PFSK-1 (cell line): ENCODE measurements at regions not wholly inside any gene's neighbourhood (a gene's known extent, or its start where the extent isn't known, plus 50 kb on each side); places are given as distances from the start of the nearest gene placed in this dataset.
A peak's percentile ranks its signal among the peaks of the same experiment; 100 is the strongest.

Experiments used
- FOXP2 ChIP-seq: optimal IDR thresholded peaks from 2 replicates; pipeline ENCODE3; 2011; ENCODE audit warnings: borderline replicate concordance, control low read depth, inconsistent platforms; ENCODE audit not compliant: insufficient read depth; ENCODE audit errors: extremely low read length, extremely low read depth
- POLR2AphosphoS5 ChIP-seq: IDR thresholded peaks from 2 replicates; pipeline ENCODE4 v1.6.1; 2012; ENCODE audit warnings: low read depth, mild to moderate bottlenecking, control low read depth, low read length, moderate library complexity
- REST ChIP-seq, 2 experiments: IDR thresholded peaks; 2 replicates each; pipeline versions ENCODE4 v1.6.1 to v1.8.0; 2011 to 2012; ENCODE audit warnings: low read depth in 2 of 2, low read length in 2 of 2, control low read depth in 1 of 2, inconsistent platforms in 1 of 2, mild to moderate bottlenecking in 1 of 2, moderate library complexity in 1 of 2; ENCODE audit not compliant: insufficient read depth in 1 of 2
- SIN3A ChIP-seq: IDR thresholded peaks from 2 replicates; pipeline ENCODE4 v1.6.1; 2012; ENCODE audit warnings: mild to moderate bottlenecking, low read length, moderate library complexity, borderline replicate concordance; ENCODE audit not compliant: insufficient read depth
- TAF1 ChIP-seq: IDR thresholded peaks from 2 replicates; pipeline ENCODE4 v1.6.1; 2012; ENCODE audit warnings: low read length, control low read depth, borderline replicate concordance; ENCODE audit not compliant: insufficient read depth

GRCh38 chr9:86652736-86653135, 294.6 kb downstream of the GAS1 start:
- TF ChIP-seq TAF1, result no peak
- no peak for TF ChIP-seq FOXP2
- no peak for TF ChIP-seq SIN3A
- no peak for TF ChIP-seq POLR2AphosphoS5
- no peak for TF ChIP-seq REST (IDR thresholded peaks at IDR 0.05; ENCODE audit: insufficient read depth in 1 of 2, low read depth in 2 of 2, low read length in 2 of 2)

DNA sequence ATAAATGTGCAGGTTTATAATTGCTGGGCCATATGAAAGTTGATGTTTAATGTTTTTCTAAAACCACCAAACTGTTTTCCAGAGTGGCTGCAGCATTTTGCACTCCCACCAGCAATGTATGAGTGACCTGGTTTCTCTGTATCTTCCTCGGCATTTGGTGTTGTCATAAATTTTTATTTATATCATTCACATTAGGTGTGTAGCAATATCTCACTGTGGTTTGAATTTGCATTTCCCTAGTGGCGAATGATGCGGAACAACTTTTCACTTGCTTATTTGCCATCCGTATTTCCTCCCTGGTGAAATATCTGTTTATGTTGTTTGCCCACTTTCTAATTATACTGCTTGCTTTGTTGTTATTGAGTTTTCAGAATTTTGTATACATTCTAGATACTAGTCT, 295.7 kb upstream of the TUT7 start:
- no peak for TF ChIP-seq TAF1
- no peak for TF ChIP-seq FOXP2
- TF ChIP-seq REST (IDR thresholded peaks at IDR 0.05; ENCODE audit: insufficient read depth in 1 of 2, low read depth in 2 of 2, low read length in 2 of 2), result no peak
- no peak for TF ChIP-seq SIN3A
- no peak for TF ChIP-seq POLR2AphosphoS5

DNA sequence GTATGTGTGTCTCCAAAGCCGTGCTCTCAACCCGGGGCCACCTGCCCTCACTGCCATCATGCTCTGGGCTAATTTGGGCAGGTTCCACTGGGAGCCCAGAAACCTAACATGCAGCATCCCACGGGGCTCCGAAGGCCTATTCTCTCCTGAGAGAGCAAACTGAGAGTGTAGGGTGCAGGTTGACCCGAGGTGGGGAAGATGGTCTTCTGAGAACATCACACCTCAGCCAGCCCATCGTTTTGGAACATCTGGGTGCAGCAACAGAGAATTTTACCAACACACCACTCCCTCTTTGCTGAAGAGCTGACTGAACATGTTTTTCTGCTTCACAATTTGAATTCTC, 294.6 kb upstream of the TUT7 start:
- TF ChIP-seq POLR2AphosphoS5, result no peak
- TF ChIP-seq TAF1, result no peak
- TF ChIP-seq SIN3A, result no peak

GRCh38 chr9:86648156-86648827, 294.1 kb upstream of the TUT7 start:
- TF ChIP-seq FOXP2, result no peak
- no peak for TF ChIP-seq TAF1
- no peak for TF ChIP-seq POLR2AphosphoS5
- no peak for TF ChIP-seq REST (IDR thresholded peaks at IDR 0.05; ENCODE audit: insufficient read depth in 1 of 2, low read depth in 2 of 2, low read length in 2 of 2)
- TF ChIP-seq SIN3A, result no peak

DNA sequence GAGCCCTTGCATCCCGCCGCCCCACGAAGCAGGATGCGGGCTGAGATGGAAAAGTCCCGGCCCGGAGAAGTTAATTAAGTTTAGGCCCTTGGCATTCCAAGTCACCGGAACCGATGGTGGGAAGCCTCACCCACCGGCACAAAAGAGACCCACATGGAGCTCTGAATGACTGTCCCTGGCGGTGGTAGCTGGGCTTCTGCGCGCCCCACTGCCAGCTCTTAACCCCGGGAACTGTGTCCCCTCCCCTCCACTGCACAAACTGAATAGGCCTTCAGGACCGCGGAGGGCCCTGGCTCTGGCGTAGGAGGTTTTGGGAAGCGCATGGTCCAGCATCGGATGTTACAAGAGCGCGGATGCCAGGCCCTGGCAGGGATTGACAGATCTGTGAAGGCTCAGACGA, 291.1 kb upstream of the TUT7 start:
- TF ChIP-seq SIN3A (no peak), REST (IDR thresholded peaks at IDR 0.05; ENCODE audit: insufficient read depth in 1 of 2, low read depth in 2 of 2, low read length in 2 of 2) (0 out of 4 replicates have a peak, but pooled peaks of 1 of the 2 experiments have one; percentile 9)
